HG02870 (cell line): ENCODE measurements at regions not wholly inside any gene's neighbourhood (a gene's known extent, or its start where the extent isn't known, plus 50 kb on each side); places are given as distances from the start of the nearest gene placed in this dataset.

Experiments used
- ATAC-seq: cut with Tn5 transposase; IDR thresholded peaks from one replicate; pipeline ENCODE4 v1.9.1; 2021; ENCODE audit warnings: mild to moderate bottlenecking, moderate library complexity; ENCODE audit not compliant: unreplicated experiment

DNA sequence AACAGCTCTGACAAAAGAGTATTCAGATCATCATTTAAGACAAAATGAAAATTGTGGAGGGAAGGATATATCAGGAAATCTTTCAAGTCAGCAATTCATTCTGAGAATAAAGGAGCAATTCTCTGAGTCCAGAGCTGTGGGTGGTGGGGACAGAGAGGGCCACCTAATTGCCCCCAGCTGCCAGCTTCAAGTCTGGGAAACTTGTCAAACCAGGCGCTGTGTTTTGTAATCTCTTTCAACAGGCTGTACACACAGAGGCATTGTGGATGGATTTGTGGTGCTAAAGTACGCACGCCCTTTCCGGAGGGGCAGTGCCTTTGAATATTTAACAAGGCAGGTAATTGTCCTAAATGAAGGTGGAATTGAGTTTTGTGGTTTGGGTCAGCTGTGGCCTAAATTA is 591.1 kb upstream of the BOD1L1 start:
- ATAC-seq: no peak

DNA sequence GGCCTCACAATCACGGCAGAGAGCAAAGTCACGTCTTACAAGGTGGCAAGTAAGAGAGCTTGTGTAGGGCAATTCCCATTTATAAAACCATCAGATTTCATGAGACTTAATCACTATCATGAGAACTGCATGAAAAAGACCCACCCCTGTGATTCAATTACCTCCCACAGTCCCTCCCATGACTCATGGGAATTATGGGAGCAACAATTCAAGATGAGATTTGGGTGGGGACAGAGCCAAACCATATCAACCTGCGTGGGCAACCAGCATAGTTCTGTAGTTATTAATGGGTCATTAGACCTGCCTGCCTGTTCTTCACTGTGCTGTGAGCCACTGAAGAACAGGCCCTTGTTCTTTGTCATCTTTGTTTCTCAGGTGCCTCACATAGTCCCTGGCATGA is 593.7 kb upstream of the BOD1L1 start:
- ATAC-seq: no peak

DNA sequence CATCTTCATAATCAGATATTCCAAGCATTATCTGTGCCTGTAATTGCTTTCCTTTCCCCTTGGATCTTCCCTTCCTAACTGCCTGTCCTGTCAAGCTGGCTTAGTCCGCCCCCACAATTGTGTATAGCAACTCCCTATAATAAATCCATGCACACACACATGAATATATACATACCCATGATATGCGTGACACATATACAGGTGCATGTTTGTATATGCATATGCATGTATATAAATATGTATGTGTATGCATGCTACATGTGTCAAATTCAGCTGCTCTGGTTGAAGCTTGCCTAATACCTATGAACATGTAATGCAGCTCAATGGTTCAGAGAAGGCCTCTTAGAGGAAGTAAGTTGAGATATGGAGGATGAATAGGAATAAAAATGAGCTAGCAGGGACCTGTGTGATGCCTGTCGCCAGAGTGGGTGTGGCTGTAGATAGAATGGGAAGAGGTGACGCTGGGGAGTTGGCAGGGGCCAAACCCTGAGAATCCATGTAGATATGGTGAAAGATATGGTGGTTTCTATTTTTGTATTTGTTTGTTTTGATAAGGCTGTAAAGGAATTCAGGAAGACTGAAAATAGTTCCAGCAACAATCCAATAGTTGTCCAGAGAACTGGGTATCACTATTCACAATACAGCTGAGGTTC is 595.0 kb upstream of the BOD1L1 start:
- no peak for ATAC-seq

- no peak for ATAC-seq
Observed at GRCh38 chr4:14223461-14223860, 595.9 kb upstream of the BOD1L1 start.

GRCh38 chr4:14225688-14226207 is 598.2 kb upstream of the BOD1L1 start:
- no peak for ATAC-seq

GRCh38 chr4:14233126-14233525 is 605.6 kb upstream of the BOD1L1 start:
- ATAC-seq: no peak

DNA sequence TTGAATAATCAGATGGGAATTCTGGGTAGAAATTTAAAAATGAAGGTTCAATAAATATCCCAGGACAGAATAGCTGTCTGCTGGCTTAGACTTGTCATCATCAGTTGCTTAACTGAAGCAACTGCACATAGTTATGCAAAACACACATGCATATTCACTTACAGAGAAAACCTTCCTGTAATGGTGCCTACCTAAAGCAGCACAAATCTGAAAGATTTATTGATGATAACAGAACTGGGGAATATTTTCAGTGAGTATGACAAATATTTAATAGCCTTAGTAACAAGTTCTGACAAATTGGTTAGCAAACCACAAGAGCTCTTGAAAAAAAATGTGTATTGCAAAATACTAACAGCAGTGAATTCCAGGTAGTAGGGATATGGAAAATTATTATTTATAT is 606.8 kb upstream of the BOD1L1 start:
- no peak for ATAC-seq

- no peak for ATAC-seq
Observed at GRCh38 chr4:14236359-14236758, 608.8 kb upstream of the BOD1L1 start.

DNA sequence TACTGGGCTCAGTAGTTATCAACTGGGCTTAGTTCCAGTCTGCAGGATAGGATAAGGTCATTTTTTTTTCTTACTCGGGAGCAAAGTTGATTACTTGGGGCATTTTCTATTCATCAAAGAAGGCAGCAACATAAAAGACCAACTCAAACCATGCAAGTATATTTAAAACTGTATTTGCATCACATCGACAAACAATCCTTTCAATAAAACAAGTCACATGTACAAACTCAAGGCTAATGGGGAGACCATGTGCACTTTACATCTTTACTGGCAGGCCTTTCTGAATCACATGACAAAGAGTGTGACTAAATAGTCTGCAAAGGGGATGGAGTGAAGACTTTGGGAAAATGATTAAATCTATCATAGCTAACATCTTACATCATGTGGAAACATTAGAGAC is 610.4 kb upstream of the BOD1L1 start:
- ATAC-seq: no peak

DNA sequence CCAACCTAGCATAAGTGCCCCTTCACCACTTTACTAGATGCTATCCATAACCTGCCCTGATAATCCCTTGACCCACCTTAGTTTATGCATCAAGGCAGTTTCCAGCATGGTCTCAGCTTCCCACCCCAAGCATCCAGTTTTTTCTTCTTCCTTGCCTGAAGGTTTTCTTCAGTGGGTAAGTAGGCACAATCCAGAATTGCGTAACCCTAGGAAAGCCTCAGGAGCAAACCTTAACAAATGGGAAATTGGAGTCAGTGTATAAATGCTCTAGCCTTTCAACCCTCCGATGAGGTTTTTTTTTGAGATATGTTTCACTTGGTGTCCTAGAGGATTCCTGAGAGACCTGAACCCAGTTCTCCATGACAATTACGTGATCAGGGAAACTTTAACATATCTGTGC is 614.0 kb upstream of the BOD1L1 start:
- no peak for ATAC-seq

GRCh38 chr4:14247767-14248166 is 620.2 kb upstream of the BOD1L1 start:
- ATAC-seq: no peak

DNA sequence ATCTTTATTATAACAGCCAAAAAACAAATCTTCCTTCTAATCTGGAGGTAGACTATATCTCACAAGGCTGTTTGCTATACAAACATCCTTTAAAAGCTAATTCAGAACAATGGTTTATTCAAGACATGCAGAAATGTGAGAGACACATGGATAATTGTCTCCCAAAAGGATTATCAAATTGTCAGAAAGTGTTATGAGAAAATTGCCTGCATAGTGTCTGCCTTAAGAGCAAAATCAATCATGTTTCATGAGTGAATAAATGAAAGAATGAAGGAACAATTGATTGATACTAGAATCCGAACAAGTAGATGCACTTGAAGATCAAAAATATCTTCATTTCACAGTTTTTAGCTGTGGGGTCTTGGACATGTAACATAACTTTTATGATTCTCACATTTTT is 621.7 kb upstream of the BOD1L1 start:
- no peak for ATAC-seq

- ATAC-seq: no peak
Observed at GRCh38 chr4:14254252-14254651, 626.7 kb upstream of the BOD1L1 start.

DNA sequence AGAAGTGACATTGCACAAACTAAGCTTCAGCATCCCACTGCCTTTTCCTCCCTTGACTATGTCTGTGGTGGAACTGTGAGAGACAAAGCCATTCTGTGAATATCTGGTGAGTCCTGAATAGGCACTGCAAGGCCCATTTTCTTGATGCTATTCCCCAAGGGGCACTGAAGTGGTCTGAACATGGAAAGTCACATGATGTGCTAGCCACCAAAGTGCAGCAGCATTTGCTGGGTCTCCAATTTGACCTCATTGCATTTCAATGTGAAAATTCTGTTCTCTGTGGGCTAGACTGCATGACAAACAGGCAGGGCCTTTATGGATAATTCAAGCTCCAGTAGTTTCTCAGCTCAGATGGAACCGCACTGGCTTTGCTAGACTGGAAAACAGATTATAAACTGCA is 627.4 kb upstream of the BOD1L1 start:
- no peak for ATAC-seq

DNA sequence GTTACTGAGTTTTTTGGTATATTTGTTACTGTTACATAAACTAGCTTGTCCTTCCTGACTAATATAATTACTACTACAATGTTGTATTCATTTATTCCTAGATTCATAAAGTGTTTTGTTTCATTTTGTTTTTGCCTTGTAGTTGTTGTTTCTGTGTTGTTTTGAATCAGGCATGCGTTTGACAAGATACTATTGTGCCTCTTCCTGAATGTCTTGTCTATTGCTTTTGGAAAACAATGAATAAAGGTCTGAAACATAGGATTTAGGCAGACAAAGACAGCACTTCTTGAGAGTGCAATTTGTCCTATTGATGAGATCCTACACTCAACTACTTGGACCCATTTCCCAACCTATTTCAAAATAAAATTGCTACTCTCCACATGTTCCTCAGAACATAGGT is 630.4 kb upstream of the BOD1L1 start:
- no peak for ATAC-seq

DNA sequence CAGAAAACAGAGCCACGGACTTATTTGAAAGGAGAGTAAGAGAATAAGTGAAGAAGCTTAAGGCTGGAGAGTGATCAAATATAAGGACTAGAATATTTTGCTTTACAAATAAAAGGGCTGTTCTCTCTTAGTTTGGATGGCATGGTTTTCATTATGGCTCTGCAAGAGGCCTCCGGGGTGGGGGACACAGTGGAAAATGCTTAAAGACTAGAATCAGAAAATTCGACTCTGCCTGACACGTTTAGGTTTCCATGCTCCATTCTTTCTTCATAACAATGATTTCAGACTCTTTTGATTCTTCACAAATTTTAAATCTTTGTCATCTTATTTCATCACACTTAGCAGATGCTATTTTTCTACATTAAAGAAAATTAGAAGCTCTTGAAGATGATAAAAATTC is 632.4 kb upstream of the BOD1L1 start:
- no peak for ATAC-seq

- no peak for ATAC-seq
Observed at GRCh38 chr4:14260591-14260990, 633.1 kb upstream of the BOD1L1 start.

- no peak for ATAC-seq
Observed at GRCh38 chr4:14262221-14262620, 634.7 kb upstream of the BOD1L1 start.

DNA sequence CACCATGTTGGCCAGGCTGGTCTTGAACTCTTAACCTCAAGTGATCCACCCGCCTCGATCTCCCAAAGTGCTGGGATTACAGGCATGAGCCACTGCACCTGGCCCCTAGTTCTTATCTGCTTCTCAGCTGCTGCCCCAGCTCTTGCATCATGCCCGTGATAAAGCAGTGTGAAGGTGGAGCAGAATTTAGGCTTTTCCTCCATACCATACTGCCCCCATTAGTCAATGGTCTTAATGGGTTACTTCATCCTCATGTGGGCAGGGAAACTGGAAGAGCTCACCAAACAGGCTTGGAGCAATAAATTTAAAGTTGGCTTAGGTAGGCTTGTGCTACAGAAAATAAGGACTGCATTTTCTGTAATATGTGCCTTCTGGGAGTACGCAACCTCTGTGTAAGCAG is 636.9 kb upstream of the BOD1L1 start:
- no peak for ATAC-seq

DNA sequence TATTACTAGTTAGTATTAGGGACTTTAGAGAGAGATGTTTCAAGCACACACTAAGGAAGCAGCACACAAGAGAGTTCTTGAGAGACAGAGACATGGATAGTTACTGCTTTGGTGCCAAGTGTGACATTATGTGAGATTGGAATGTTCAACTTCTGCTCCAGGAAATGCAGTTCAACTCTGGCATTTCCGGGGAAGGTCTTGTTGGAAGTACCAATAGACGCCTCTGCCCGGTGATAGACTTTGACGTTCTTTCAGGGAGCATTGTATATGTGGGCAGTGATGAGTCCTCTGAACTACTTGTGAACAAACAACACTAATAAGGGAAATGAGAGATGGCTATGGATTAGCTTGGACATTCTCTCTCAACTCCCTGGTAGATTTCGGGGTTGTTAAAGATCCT is 638.1 kb upstream of the BOD1L1 start:
- no peak for ATAC-seq

GRCh38 chr4:14267373-14268060 is 640.0 kb upstream of the BOD1L1 start:
- no peak for ATAC-seq

DNA sequence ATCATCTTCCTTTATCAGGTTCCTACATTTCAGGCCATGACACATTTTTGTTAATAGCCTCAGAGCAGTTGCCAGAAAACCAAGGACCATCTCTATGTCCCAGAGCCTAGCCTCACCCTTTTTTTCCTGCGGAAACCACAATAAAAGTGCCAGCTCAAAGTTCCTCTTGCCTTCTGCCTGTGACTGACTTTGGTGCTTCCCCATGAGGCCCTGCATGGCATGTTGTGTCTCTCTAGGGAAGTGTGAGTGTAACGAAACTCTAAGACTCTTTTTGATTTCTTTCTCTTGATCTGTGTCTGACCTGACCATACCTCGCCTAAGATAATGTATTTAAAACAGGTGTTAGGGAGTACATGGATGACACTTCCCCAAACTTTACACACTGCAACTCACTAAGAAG is 642.3 kb upstream of the BOD1L1 start:
- ATAC-seq: peak; percentile 52

DNA sequence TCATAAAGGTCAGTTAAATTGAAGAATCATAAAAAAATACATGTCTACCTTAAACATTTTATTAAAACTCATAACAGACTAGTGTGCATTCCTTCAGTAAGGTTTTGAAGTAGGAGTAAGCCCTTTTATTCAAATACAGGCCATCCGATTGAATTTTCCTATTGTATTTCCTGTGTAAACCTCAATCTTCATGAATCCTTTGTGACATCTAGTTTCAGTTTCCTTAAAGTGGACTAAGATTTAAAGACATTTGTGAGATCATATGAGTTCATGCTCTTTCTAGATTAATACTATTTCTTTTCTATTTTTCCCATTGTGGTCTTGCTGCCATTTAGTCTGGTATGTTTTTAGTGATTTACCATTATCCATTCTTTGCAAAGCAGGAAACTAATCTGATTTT is 644.7 kb upstream of the BOD1L1 start:
- ATAC-seq: no peak
